ENCODE measurements at regions not wholly inside any gene's neighbourhood (a gene's known extent, or its start where the extent isn't known, plus 50 kb on each side); places are given as distances from the start of the nearest gene placed in this dataset.

DNA sequence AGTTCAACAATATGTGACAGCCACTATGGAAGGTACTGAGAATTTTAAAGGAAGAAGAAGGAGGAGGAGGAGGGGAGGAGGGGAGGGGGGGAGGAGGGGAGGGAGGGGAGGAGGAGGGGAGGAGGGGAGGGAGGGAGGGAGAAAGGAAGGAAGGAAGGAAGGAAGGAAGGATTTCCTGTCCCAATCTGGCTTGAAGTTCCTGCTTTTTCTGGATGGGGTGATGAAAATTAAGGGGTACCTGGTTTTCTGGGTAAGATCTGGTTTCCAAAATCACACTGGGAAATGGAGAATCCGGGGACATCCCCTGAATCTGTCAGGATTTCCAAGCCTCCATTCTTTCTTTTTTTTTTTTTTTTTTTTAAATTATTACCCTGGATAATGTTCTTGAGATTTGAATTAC is 271.8 kb downstream of the MTX2 start:
- no peak for DNase-seq (ENCODE audit: low spot score)

DNA sequence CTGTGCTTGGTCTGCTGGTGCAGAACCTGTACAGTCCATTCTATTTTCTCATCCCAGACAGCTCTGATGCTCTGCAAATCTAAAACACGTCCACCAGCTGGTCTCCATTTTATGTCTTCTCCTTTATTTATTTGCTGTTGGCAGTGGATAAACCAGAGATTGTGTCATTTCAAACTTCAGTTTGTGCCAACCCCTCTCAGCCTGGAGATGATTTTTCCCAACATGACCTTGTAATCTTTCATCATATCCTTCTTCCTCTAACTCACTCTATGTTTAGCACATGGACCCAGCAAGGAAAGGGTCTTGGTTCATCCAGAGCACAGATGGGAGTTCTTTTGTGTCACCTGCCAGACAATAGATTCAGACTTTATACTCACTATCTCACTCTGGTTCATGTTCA is 273.2 kb downstream of the MTX2 start:
- no peak for DNase-seq (ENCODE audit: low spot score)

DNA sequence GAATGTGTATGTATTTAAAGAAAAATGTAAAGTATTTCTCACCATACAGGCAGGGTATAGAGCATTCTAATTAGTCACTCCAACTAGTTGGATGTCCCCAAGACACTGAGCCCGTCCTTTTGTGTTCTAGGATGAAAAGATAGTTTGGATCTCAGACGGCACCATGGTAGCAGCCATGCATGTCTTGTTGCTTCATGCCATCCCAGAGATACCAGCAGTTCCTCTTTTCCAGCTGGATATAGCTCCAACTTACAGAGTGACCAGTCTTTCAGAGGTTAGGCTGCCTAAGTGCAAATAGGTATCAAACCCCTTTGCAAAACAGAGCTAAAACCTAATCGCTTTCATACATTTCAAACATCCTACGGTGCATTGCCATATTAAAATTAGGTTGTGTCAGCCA is 275.3 kb downstream of the MTX2 start:
- no peak for DNase-seq (ENCODE audit: low spot score)

DNA sequence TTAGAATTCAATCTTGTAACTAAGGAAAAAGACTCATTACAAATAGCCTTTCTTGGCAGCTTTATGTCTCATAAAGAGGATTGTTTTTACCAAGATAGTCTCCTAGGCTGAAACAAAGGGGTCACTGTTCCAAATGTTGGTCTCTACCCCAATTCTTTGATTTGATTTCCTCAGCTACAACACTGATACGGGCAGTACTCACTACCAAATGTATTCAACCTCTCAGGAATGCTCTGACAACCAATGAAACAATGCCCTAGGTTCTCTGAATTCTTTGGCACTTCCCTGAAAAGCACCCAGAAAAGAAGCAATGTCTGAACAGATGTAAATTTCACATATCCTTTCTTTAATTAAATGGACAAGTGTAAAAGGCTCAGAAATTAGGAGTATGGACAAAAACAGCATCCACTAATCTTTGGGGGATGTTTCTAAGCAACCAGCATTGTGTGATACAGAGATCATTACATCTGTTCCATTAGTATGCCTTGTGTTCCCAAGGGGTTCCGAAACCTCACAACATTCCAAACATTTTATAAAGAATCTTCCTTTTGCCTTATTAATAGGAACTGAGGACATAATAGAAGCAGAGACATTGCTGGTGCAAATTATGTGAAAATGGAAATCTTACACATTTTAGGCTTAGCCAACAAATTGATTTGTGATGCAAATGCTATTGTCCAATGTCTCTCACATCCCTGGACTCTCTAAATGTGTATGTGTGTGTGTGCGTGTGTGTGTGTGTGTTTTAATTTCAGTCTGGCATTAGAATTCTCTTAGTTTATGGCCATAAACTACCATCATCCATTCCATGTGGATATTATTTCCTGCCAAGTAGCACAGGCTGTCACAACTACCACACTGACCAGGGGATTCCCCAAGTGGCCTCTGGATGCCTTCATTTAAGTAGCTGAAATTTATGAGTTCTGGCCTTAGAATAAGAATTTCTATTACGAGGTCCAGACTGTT is 276.0 kb downstream of the MTX2 start:
- no peak for DNase-seq (ENCODE audit: low spot score)

DNA sequence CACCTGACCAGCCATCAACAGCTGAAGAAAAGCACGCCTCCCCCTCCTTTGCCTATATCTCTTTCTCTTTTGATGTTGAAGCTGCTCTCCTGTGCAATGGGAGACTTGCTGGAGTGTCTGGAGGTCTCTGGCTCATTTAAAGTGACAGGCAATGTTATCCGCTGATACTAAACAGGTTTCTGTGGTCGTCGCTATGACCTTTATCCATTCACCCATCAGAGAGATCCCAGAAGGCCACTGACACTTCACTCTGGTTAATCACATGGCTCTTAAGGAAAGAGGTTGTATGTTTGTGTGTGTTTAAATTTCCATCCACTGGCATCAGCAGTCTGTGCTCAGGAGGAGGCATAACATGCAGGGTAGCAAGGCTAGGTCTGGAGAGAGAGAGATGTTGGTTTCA is 277.3 kb downstream of the MTX2 start:
- DNase-seq (ENCODE audit: low spot score) = no peak

DNA sequence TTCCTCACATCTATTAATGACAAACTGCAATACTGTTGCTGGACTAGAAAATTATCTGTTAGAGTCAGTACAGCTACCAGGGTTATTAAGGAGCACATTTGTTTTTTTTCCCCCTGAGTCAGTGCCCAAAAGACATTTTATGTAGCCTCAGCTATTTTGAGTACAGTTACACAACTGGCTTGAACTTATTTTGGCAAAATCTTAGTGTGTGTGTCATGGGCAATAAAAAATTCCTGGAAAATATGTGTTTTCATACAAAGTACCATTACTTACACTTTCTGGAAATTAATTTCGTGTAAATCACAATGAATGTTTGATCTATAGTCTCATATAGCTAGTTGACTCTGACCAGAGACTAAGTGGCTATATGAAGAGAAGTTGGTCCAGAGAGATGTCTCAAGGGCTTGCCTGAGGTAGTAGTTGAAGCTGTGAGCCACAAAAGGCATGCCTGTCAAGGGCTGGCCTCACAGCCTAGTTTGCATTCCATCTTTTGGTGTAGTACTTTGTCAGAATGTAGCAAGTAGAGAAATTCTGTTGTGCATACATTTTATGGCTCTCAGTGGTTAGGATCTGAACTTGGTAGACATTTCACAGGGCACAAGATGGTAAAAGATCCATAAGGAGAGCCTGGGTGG is 283.4 kb downstream of the MTX2 start:
- DNase-seq (ENCODE audit: low spot score) = no peak

DNA sequence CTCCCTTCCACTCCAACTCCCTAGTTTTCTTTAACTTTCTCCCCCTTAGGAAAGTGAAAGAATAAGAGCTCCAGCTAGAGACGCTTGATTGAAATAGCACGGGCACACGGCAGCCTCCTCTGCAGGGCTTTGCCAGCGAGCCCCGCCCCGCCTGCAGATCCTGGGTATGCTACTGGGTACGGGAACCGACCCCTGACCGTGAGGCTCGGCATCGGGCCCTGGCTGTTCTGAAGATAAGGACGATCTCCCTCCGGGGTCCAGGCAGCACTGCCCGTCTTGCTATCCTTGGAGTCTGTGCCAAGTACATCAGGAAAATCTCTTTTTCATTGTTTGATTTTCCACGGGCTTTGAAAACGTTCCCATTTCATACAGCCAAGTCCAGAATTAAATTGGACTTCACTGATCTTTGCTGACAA is 284.5 kb downstream of the MTX2 start:
- no peak for DNase-seq (ENCODE audit: low spot score)

DNA sequence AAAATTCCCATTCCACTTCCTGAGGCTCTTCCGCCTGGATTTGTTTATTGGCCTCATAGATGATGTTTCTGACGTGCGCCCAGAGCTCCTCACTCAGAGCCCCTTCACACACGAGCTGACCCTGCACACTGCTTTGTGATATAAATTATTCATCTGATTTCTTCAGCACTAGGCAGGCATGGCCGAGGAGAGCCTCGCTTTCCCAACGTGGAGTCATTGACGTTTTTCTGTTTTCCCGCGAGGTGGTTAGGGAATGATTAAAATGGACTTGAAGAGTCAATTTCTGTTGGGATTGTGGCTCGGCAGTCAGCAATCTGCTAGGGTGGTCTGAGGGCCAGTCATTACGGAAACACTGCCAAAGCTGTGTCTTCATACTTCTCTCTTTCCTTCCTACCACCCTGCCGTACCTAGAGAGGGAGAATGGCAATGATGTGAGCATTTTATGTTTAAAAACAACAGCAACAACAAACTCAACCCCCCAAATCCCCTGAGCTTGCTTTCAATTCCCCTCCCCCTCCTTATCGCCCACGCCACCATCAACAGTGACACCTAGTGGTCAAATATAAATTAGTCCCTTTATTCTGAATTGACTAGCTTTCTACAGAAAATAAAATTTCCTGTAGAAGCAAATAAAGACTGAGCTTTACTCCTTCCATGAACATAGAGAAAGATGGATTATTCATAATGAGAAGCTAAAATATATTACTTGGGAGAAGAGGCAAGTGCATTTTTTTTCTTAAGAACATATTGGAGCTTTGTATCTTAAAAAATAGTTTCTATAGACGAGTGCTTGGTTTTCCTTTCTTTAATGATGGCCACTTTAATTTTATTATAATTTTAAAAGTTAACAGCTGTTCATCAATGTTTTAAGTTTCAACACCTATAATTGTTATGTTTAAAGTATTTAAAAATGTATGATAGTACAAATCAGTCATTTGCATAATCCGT is 285.1 kb downstream of the MTX2 start:
- peak; percentile 23 for DNase-seq (ENCODE audit: low spot score)

DNA sequence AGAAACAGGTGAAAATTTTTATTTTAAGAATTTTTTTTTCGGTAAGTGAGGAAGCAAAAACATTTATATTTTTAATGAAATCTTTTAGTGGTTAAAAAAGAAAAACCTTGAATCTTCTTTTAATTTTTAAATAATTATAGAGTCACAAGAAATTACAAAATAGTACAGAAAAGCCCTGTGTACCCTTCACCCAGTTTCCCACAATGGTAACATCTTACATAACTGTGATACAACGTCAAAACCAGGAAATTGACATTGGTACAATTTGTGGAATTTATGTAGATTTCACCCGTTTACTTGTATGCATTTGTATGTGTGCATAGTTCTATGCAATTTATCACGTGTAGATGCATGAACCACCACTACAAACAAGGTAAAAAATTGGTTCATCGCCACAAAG is 285.9 kb downstream of the MTX2 start:
- DNase-seq (ENCODE audit: low spot score) = no peak

DNA sequence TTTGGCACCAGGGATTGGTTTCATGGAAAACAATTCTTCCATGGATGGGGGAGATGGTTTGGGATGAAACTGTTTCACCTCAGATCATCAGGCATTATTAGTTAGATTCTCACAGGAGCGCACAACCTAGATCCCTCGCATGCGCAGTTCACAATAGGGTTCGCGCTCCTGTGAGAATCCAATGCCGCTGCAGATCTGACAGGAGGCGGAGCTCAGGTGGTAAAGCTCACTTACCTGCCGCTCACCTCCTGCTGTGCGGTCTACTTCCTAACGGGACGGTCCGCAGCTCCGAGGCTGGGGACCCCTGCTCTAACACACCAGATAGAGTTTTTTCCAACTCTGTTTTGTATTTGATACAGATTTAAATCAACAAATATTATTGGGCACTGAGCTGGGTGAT is 286.5 kb downstream of the MTX2 start:
- DNase-seq (ENCODE audit: low spot score) = no peak

DNA sequence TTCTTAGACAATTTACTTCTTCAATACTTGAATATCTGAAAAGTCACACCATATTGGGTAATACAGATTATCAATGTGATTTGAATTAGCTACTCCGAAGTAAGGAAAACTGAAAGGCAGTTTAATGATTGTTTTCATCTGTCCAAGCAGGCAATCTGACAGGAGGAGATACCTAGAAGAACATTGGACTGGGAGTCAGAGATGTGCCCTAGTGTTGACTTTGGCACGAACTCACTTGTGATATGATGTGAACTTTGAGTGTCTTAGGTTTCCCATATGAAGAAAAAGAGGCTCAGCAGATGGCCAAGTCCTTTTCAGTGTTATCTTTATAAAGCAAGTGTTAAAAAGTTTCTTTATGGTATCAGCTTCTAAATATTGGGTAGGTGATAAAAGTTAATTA is 287.1 kb downstream of the MTX2 start:
- DNase-seq (ENCODE audit: low spot score) = no peak

DNA sequence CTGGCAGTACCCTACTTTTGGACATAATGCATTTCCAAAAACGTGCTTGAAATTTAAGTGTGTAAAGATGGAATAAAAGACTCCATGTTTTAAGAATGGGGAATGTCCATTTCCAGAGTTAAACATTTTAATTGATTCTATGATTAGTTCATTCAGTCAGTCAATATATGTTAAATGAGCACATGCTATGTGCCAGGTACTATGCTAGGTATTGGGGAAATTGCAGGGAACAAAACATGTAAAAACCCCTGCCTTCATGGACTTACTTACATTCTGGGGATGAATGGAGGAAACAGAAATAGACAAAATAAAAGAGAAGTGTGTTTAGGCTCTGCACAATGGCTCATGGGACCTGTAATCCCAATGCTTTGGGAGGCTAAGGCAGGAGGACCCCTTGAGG is 288.6 kb downstream of the MTX2 start:
- no peak for DNase-seq (ENCODE audit: low spot score)

DNA sequence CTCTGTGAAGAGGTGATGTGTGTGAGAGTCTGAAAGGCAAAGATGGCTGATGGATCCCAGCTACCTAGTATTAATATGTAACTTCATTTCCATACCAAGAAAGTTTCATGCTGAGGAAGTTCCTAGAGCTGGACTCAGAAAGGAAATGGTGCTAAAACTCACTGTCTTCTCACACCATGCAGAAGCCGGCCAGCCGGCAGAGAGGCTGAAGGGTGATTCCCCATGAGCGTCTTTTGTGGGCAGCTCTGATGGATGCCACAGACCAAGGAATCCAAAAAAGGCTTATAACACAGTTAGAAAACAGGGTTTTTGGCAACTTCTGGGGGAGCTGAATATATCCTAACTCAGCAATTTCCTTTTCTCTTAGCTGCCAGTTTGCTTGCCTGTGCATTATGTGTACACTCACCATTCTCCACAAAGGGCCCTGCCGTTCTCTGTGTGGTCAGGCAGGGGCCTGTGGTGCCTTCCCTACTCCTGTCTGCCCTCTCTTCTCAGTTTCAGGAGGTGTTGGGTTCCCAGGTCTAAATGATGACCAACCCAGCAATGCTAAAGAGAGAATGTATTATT is 289.4 kb downstream of the MTX2 start:
- no peak for DNase-seq (ENCODE audit: low spot score)

DNA sequence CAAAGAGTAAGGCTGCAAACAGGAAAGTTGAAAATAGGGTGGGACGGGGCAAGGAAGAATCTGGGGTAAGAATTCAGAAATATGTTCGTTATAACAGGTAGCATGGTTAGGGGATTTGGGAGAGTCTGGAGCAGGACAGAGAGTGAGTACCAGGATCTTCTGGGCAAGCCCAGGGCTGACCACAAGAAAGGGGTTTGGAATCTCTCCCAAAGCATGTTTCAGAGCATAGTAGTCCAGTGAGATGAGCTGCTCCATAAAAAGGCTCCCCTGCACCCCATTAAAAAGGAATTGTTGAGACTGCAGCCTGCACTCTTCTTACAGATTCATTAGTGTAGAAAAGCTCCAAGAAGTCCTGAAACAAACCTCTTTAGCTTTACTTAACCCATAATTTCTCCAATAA is 291.1 kb downstream of the MTX2 start:
- no peak for DNase-seq (ENCODE audit: low spot score)

DNA sequence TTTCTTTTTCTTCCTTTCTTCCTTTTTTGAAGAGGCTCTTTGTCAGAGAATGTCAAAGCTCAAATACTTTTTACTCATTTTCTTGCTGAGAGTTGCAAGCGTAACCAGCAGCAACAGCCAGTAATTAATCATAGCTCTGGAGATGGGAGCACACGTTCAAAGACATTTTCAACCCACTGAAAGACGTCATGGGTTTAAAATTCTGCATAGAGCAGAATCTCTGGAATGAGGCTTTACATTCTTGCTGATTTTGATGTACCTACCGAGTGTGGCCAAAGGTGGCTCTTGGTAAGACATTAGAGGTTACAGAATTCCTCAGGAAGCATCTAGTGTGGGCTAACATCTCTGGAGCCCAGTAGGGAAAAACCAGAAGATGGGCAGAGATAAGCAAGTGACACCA is 292.5 kb downstream of the MTX2 start:
- DNase-seq (ENCODE audit: low spot score) = no peak

DNA sequence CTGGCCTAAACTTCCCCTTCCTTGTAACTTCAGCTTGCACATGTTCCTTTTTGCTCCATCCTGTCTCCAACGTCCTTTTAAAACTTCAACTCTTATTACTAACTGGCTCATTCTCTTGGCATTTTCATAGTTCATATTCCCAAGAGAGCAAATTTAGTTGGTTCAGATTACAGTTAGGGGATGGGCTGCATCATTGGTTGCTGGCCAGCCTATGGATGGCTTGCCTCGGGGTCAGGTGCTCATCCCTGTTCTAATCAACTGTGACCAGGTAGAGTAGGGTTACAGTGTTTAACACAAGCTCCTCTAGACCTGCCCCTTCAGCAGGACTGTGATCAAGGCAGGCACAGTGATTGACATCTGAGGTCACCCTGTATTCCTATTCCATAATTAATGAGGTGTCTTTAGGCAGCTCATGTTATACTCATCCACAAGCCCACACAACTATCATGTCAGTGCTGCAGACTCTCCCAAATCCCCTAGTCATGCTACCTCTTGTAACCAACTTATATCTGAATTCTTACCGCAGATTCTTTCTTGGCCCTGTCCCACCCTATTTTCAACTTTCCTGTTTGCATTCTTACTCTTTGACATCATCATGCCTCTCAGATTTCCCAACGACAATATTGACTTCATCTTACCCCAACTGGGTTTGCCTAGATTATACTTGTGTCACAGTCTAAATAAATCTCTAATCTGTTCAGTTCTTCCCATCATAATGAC is 293.3 kb downstream of the MTX2 start:
- no peak for DNase-seq (ENCODE audit: low spot score)

DNA sequence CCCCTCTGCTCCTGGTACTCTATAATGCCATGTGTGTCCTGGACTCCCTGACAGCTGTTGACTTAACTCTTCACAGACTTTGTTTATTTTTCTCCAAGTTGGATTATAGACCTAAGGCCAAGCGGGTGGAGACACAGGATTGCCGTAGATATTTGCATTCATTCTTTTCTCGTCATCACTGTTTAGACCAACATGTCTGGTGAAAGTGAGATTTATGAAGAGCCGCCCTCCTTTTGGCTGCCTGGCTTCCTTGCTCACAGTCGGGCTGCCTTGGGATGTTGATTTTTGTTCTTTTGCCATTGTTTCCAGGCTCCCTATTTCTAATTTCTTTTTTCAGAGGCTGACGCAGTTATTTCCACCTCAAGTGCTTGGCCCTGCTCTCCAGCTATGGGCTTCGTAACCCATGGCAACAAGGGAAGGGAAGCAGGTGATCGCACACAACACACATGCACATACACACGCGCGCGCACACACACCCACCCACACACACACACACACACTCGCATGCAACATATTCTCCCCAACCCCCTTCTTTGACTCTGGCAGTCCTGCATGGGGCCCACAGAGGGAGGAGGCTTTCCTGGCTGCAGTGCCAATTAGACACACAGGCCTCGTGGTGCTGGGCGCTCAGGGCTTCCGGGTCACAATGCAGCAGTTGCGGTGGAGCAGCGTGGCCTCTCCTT is 296.5 kb downstream of the MTX2 start:
- DNase-seq (ENCODE audit: low spot score) = no peak

DNA sequence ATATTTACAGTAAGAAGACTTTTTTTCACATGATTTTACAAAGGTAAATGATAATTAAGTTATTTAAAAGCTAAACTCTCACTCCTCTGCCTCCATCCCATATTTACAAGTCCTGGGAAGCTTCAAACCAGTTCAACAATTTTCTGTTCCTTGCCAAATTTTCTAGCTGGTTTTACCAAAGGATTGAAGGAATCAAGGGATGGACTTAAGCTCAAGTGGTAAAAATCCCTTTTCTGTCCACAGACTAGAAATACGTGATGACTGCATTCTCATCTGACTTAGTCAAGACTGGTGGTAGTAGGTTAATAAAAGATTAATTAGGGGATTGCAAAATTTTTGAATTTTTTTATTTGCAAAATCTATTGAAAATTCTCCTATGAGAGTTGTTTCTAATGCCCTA is 297.3 kb downstream of the MTX2 start:
- no peak for DNase-seq (ENCODE audit: low spot score)

DNA sequence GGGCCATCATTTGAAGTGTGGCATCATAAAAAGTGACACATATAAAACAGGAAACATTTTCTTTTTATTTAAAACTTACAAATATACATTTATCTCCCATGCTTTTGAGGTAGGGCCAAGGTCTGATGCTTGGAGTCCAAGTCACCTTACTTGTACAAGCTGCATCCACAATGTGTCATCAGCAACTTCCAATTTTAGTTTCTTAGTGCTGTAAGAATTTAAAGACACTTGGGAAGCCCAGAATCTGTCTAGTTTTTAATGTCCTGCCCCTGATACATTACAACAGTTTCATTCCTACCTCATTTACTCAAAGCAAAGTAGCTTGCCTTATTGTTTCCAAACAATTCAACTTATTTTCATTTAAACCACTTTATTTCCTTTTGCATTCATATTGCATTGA is 297.7 kb downstream of the MTX2 start:
- DNase-seq (ENCODE audit: low spot score) = no peak

DNA sequence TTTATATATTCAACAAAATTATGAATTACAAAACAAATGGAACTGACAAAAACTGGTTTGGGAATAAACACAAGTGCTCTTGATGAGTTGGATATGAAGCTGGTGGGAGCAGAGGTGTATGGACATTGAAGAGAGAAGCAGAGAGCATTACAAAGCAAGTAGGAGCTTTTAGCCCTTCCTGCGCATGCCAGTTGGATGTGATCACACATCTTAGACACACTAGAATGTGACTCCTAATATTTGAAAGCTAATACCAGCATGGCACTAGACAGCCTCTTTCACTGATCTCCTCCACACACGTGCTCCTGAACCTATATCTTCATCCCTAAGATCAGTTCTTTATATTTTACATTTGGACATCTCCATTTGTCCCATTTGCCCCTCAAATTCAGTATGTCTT is 298.1 kb downstream of the MTX2 start:
- no peak for DNase-seq (ENCODE audit: low spot score)

DNA sequence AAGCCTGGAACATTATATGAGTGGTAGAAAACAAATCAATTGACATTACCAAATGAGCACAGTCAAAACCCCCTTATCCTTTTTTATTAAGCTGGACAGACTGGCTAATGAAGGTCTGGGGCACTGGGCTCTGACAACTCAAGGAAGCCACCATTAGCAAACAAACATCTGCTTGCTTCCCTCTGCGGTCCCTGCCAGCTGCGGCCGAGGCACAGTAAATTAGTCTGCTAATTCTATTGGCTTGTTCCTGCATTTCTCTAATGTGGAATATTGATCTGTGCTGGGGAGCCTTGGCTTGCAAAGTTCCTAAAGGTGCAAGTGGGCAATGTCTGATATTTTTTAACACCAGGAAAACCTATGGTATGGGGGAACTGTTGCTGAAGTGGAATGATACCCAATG is 300.3 kb downstream of the MTX2 start:
- DNase-seq (ENCODE audit: low spot score) = no peak
